GM12874 (cell line): ENCODE measurements at regions not wholly inside any gene's neighbourhood (a gene's known extent, or its start where the extent isn't known, plus 50 kb on each side); places are given as distances from the start of the nearest gene placed in this dataset.

Experiments
- TF ChIP-seq, protein P1 (sequence below): IDR thresholded peaks from 2 replicates; pipeline ENCODE4 v1.5.1; 2011; ENCODE audit warnings: low read depth, mild to moderate bottlenecking, control low read depth, low read length, moderate library complexity; ENCODE audit not compliant: insufficient read depth

DNA sequence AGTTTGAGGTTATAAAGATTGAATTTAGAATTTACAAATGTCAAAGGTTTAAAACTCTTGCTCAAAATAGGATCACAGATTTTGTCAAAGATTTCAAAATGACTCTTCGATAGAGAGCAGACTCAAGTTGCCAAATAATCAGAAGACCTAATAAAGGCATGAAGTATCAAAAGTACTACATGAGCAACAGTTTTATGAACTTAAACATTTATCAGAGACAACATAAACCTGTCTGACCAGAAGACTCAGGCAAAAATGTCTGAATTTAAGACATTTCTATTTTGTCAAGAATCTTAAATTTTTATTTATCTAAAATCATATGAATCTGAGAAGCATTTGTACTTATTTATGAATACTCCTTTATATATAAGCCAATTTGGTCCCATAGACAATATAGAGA is 330.9 kb downstream of the PTPRU start:
- TF ChIP-seq, protein P1, sequence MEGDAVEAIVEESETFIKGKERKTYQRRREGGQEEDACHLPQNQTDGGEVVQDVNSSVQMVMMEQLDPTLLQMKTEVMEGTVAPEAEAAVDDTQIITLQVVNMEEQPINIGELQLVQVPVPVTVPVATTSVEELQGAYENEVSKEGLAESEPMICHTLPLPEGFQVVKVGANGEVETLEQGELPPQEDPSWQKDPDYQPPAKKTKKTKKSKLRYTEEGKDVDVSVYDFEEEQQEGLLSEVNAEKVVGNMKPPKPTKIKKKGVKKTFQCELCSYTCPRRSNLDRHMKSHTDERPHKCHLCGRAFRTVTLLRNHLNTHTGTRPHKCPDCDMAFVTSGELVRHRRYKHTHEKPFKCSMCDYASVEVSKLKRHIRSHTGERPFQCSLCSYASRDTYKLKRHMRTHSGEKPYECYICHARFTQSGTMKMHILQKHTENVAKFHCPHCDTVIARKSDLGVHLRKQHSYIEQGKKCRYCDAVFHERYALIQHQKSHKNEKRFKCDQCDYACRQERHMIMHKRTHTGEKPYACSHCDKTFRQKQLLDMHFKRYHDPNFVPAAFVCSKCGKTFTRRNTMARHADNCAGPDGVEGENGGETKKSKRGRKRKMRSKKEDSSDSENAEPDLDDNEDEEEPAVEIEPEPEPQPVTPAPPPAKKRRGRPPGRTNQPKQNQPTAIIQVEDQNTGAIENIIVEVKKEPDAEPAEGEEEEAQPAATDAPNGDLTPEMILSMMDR = no peak

DNA sequence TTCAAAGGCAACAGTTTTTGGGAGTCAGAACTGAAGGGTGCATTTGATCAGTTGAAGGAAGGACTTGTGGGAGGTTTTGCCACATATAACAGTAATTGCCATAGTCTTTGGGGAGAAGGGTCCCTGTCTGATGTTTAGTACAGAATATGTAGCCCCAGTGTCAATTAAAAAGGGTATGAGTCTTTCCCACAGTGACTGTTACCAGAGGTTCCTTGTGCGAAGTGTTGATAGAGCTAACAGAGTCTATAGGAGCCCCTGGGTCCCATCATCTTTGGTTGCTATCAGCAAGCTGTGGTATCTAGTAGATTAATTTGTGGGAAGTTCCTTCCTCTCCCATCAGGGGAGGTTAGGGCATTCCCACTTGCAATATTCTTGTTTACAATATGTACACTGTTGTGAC is 329.2 kb downstream of the PTPRU start:
- TF ChIP-seq, protein P1 = no peak

DNA sequence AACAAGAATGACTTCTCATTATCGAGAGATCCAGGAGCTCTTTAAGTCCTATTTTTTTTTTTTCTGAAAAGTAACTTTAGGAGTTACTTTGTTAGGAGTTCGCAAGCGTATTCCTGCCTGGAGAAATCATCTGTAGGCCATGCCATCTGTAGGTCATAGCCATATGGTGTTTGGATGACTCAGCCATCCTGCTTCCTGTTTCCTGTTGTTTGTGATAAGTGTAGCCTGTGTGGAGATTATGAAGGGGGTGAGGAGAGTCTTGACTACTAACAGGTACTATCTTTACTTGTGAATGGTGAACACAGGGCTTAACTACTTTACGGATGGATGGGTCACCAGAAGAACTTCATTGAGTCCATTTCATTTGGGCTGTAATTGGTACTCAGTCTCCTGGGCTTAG is 327.2 kb downstream of the PTPRU start:
- TF ChIP-seq, protein P1 = no peak

DNA sequence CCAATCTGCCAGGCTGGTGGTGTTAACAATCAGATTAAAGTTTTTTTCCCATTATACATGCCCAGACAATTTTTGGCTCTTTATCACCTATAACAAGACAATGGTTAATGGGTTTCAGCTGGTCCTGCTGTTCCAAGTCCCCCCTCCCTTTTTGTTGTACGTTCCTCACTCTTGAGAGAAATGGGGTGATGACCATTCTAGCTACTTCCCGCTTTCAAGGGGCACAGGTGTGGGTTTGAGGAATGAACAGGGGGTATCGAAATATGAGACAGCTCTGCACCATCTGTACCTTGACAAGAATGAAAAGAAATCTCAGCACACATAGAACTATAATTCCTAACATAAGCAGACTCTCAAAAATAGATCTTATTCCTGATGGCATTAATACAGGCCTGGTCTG is 326.8 kb downstream of the PTPRU start:
- TF ChIP-seq, protein P1 = no peak

DNA sequence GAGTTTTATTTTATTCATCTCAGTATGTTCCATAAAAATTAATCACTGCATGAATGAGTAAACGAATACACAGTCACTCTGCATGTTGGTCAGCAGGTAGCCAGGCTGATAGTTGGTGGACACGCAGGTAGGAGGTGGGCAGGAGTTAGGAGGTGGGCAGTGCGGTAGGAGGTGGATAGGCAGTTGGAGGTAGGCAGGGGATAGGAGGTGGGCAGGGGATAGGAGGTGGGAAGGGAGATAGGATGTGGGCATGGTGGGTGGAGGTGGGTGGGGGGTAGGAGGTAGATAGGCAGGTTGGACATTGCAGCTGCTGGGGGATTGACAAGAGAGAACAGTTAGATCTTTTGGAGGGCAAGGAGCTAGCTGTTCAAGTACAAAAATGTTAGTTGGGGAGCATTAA is 322.7 kb downstream of the PTPRU start:
- TF ChIP-seq, protein P1 = no peak

DNA sequence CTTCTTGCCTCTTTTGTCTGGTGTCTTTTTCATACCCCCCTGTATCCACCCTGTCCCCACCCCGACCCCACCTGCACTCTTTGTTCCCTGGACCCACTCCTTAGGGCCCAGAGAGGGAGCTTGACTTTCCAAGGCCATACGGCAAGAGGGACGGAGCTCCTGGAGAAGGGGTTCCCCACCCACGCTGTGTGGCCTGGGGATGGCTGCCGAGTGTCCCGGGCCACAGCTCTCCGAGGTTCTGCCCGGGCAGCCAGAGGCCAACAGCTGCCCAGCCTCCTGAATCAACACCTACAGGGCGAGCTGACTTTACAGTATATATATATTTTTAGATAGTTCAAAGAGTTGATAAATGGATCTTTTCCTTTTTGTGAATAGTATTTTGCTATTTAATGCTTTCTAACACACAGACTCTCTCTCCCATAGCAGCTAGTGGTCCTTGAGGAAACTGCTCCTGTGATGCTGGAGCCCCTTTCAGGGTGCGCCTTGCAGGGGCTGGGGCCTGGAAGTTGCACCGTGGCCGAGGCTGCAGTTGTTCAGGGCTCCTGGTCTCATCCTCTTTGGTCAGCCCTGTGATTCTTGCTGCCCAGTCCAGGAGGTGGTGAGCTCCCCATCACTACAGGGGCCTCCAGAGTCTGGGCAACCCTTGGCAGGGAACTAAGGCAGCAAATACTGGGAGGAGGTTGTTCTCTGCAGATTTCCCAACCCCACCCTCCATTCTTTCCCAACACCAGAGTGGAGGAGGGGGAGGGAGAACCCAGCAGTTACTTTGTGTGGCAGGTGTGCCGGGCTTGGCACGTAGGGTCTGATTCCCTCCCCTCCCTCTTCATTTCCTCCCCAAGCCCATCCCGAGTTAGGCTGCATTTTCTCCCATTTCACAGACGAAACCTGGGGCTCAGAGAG is 321.6 kb downstream of the PTPRU start:
- TF ChIP-seq, protein P1 = no peak

DNA sequence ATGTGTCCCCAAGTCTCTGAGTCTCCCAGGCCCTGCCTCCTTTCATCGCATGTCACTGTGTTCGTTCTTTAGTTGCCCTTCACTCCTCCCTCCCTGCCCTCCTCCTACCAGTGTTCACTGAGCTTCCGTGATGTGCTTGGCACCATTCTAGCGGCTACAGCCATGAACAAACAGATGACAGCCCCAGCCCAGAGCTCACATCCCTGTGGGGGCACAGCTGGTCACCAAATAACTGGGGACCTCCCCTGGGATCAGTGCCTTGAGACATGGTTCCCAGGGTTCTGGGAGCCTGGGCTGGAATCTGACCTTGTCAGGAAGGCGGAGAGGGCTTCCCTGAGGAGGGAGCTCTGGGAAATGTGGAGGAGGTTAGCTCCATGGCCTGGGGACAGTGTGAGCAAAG is 320.7 kb downstream of the PTPRU start:
- TF ChIP-seq, protein P1 = no peak
